Kidney (tissue), 13 donors: ENCODE measurements at regions not wholly inside any gene's neighbourhood (a gene's known extent, or its start where the extent isn't known, plus 50 kb on each side); places are given as distances from the start of the nearest gene placed in this dataset.

Experiments used
- DNase-seq, 5 donors: peaks; one replicate each; pipeline ENCODE4 v3.0.0-alpha.2; 2013 to 2020
- FAIRE-seq: peaks from 2 replicates; lab custom pipeline; 2012; peaks lifted over from hg19 to GRCh38; lab: Jason Lieb, UNC
- H3K27ac ChIP-seq, 2 donors: one replicate each; pipeline ENCODE4 v1.7.0; 2013; ENCODE audit warnings: low read depth in 2 of 2, low read length in 2 of 2, inconsistent platforms in 1 of 2
- H3K27me3 ChIP-seq: one replicate; pipeline ENCODE4 v1.7.1; 2013; ENCODE audit warnings: low read length, inconsistent platforms; ENCODE audit not compliant: control insufficient read depth, insufficient read depth
- H3K36me3 ChIP-seq, 3 donors: one replicate each; pipeline versions ENCODE4 v1.7.0 to v1.7.1; 2013; ENCODE audit warnings: low read length in 3 of 3, control low read depth in 1 of 3, inconsistent platforms in 1 of 3; ENCODE audit not compliant: insufficient read depth in 3 of 3, control insufficient read depth in 2 of 3
- H3K4me1 ChIP-seq, 3 donors: one replicate each; pipeline versions ENCODE4 v1.7.0 to v1.7.1; 2013; ENCODE audit warnings: low read length in 3 of 3, inconsistent platforms in 1 of 3, low read depth in 1 of 3; ENCODE audit not compliant: control insufficient read depth in 2 of 3, insufficient read depth in 2 of 3
- H3K4me3 ChIP-seq, 3 donors: one replicate each; pipeline versions ENCODE4 v1.7.0 to v1.8.1; 2013; ENCODE audit warnings: low read length in 3 of 3, control low read depth in 1 of 3, inconsistent platforms in 1 of 3
- H3K9ac ChIP-seq, 3 donors: one replicate each; pipeline versions ENCODE4 v1.7.0 to v1.7.1; 2013; ENCODE audit warnings: low read length in 3 of 3, control low read depth in 1 of 3, inconsistent platforms in 1 of 3
- H3K9me3 ChIP-seq, 3 donors: one replicate each; pipeline versions ENCODE4 v1.7.0 to v1.7.1; 2013; ENCODE audit warnings: low read length in 3 of 3, control low read depth in 1 of 3, inconsistent platforms in 1 of 3; ENCODE audit not compliant: control insufficient read depth in 2 of 3, insufficient read depth in 1 of 3
- CTCF ChIP-seq: IDR thresholded peaks from 3 replicates; pipeline ENCODE4 v1.5.1; 2012; ENCODE audit warnings: mild to moderate bottlenecking, moderate library complexity, borderline replicate concordance; ENCODE audit not compliant: insufficient read depth; ENCODE audit errors: extremely low read depth
- intact Hi-C: fragments of 100-400 bp; cut with DNase I; formaldehyde crosslinking; loops from one replicate; pipeline ENCODE4 v1.11.1; 2022
- donor health status: control.
- donor health status: control.
- donor health status: control.
- donor health status: control.
- donor health status: control.
- donor health status: DM: yes; HTN: yes; CAD: no.
- donor health status: Normal renal cell carcinoma (clear cell type).

DNA sequence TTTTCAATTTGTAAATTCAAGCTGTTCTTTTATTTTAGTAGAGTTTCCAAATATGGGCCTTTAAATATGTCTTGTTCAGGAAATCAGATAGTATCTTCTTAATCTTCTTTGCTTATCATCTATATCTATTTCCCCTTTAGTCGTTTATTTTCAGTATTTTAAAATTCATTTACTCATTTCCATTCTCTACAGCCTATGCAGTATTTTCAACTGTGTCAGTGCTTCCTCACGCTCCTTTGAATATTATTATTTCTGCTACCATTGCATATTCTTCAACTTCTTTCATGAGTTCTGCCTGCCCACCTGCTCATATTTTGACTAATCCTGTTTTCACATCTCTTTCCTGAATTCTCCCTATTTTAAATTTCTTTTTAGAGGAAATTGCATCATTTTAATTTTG lies 185.4 kb downstream of the DKK2 start:
- Histone ChIP-seq H3K36me3 (no peaks in the 10 kb centered on the region), H3K4me1 (no peaks in the 10 kb centered on the region), H3K9ac (no peak overlapping the region), H3K27ac (no peak overlapping the region), H3K27me3 (no peaks in the 10 kb centered on the region), H3K9me3 (no peaks in the 10 kb centered on the region), H3K4me3 (no peak overlapping the region)
- TF ChIP-seq CTCF: no peak
- FAIRE-seq: no peak
- intact Hi-C loops: no loop called here
- no peak for DNase-seq

- Histone ChIP-seq H3K4me3 (no peak overlapping the region), H3K27ac (no peak overlapping the region), H3K4me1 (no peaks in the 10 kb centered on the region), H3K9ac (no peak overlapping the region), H3K27me3 (no peaks in the 10 kb centered on the region), H3K36me3 (no peaks in the 10 kb centered on the region), H3K9me3 (peaks cover 0 to 6% (median 0%) of the 10 kb centered on the region in 3 donors)
- intact Hi-C loops: no loop called here
- FAIRE-seq (no peak), DNase-seq (no peak)
- no peak for TF ChIP-seq CTCF
Measured at GRCh38 chr4:106835919-106836318, 200.2 kb downstream of the DKK2 start.

- no peaks in the 10 kb centered on the region for H3K27me3 ChIP-seq
- no peaks in the 10 kb centered on the region for H3K9me3 ChIP-seq
- H3K27ac ChIP-seq: no peak overlapping the region
- DNase-seq (no peak), FAIRE-seq (no peak)
- H3K4me3 ChIP-seq: no peak overlapping the region
- no peaks in the 10 kb centered on the region for H3K4me1 ChIP-seq
- no peak for TF ChIP-seq CTCF
- H3K36me3 ChIP-seq: no peaks in the 10 kb centered on the region
- no peak overlapping the region for H3K9ac ChIP-seq
- intact Hi-C loops: no loop called here
Measured at GRCh38 chr4:106830879-106831278, 205.2 kb downstream of the DKK2 start.

DNA sequence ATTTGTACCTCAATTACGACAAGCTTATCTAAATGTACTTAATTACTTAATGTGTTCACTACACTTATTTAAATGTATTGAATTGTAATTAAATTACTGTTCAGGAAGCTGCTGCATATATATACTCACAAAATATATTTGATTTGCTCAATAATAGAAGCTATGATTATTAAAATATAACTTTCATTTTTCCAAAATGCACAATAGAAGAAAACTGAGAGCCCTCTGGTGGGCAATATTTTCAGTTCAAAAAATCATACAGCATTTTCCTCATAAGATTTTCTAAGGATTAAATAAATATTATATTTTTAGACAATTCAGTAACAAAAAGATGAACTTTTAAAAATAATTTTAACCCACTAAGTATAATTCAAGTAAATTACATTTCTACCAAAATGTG lies 217.3 kb downstream of the DKK2 start:
- Histone ChIP-seq H3K9ac (no peak overlapping the region), H3K27me3 (no peaks in the 10 kb centered on the region), H3K9me3 (no peaks in the 10 kb centered on the region), H3K4me3 (no peak overlapping the region), H3K4me1 (no peaks in the 10 kb centered on the region), H3K36me3 (no peaks in the 10 kb centered on the region), H3K27ac (no peak overlapping the region)
- intact Hi-C loops: no loop called here
- no peak for TF ChIP-seq CTCF
- peak; percentile 69 for FAIRE-seq
- no peak for DNase-seq
